ENCODE measurements at regions not wholly inside any gene's neighbourhood (a gene's known extent, or its start where the extent isn't known, plus 50 kb on each side); places are given as distances from the start of the nearest gene placed in this dataset.
A peak's percentile ranks its signal among the peaks of the same experiment; 100 is the strongest.

DNA sequence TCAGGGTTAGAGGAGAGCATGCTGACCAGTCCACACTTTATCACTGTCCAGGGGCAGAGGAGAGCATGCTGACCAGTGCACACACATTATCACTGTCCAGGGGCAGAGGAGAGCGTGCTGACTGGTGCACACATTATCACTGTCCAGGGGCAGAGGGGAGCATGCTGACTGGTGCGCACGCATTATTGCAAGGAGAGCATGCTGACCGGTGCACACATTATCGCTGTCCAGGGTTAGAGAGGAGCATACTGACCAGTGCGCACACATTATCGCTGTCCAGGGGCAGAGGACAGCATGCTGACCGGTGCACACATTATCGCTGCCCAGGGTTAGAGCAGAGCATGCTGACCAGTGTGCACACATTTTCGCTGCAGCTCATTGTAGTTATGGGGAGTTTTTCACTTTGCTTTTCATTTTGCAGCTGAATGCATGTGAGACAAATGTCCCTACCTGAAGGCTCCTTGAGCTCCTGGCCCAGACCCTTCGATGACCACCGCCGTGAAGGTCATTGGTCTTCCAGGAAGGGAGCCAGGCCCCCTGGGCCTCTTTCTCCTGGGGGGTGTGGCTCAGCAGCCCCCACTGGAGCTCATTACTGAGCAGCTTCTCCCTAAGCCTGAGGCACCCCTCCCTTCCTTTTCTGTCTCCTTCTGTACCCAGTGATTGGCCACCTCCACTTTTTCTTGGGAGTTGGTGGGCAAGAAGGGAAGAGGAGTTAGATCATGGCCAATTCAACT, 178.8 kb upstream of the AFDN start:
- TF ChIP-seq POLR2A (IDR thresholded peaks at IDR 0.05), result no peak
- TF ChIP-seq, protein P1, sequence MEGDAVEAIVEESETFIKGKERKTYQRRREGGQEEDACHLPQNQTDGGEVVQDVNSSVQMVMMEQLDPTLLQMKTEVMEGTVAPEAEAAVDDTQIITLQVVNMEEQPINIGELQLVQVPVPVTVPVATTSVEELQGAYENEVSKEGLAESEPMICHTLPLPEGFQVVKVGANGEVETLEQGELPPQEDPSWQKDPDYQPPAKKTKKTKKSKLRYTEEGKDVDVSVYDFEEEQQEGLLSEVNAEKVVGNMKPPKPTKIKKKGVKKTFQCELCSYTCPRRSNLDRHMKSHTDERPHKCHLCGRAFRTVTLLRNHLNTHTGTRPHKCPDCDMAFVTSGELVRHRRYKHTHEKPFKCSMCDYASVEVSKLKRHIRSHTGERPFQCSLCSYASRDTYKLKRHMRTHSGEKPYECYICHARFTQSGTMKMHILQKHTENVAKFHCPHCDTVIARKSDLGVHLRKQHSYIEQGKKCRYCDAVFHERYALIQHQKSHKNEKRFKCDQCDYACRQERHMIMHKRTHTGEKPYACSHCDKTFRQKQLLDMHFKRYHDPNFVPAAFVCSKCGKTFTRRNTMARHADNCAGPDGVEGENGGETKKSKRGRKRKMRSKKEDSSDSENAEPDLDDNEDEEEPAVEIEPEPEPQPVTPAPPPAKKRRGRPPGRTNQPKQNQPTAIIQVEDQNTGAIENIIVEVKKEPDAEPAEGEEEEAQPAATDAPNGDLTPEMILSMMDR (IDR thresholded peaks at IDR 0.05), result no peak
- H3K4me3 ChIP-seq (ENCODE audit: low read depth, poor library complexity, severe bottlenecking), result no peak overlapping the region
- no peak for DNase-seq (ENCODE audit: low spot score in 2 of 2)
- intact Hi-C loops (cut with DNase I; ENCODE audit: low total_unique reads), result no loop called here
- WGBS, 2 donors, result 91 to 93% methylated on average over 13 of the region's 13 CpGs

DNA sequence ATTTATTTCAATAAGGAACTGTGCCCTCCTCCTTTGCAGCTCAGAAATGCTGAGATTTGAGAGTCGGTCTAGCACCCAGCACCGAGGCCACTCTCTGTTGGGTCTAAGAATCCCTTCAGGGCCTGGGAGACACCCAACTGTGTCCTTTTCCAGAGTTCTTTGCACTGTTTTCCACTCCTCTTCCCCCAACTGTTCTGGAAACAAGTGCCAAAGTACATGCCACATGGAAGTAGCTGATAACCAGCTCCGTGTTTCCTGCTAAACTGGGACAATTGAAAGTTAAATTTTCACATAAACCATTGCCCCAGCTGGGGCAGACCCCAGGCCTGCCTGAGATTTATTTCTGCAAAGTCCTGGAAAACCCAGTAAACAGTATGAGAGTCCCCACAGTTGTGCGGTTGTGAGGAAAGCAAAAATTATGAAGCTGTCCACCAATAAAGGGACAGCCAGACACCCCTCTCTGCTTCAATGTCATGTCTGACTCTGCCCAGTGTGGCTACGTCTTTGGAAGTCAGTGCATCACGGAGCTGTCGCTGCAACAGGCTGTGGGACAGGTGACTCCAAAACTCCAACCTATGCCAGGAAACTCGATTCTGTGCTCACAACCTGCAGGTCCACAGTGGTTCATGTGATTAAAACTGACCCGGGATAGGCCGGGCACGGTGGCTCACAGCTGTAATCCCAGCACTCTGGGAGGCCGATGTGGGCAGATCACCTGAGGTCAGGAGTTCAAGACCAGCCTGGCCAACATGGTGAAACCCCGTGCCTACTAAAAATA, 178.0 kb upstream of the AFDN start:
- WGBS, 2 donors, result 86 to 88% methylated on average over 13 of the region's 13 CpGs
- TF ChIP-seq, protein P1 (IDR thresholded peaks at IDR 0.05), result no peak
- no peak for TF ChIP-seq POLR2A (IDR thresholded peaks at IDR 0.05)
- intact Hi-C loops (cut with DNase I; ENCODE audit: low total_unique reads), result no loop called here
- H3K4me3 ChIP-seq (ENCODE audit: low read depth, poor library complexity, severe bottlenecking), result no peak overlapping the region
- no peak for DNase-seq (ENCODE audit: low spot score in 2 of 2)

DNA sequence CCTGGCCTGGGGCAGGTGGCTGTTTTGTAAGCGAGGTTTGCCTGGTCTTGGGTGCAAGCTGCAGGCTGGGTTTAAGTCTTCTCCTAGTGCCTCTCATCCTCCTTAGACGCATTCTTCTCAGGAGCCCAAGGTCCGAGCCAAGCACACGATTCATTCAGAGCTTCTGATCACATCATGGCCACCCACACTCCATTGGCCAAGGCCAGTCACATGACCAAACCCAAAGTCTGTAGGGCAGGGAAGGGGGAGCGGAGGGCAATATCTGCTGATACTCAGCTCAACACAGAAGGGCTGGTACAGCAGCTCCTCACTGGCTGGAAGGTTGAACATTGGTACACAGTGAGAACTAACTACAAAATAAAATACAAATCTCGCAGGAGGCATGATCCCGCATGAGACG, 177.2 kb upstream of the AFDN start:
- TF ChIP-seq POLR2A (IDR thresholded peaks at IDR 0.05), result no peak
- TF ChIP-seq, protein P1 (IDR thresholded peaks at IDR 0.05), result no peak
- WGBS, 2 donors, result 91 to 95% methylated on average over 8 of the region's 8 CpGs
- no peak for DNase-seq (ENCODE audit: low spot score in 2 of 2)
- H3K4me3 ChIP-seq (ENCODE audit: low read depth, poor library complexity, severe bottlenecking), result no peak overlapping the region
- intact Hi-C loops (cut with DNase I; ENCODE audit: low total_unique reads), result no loop called here

DNA sequence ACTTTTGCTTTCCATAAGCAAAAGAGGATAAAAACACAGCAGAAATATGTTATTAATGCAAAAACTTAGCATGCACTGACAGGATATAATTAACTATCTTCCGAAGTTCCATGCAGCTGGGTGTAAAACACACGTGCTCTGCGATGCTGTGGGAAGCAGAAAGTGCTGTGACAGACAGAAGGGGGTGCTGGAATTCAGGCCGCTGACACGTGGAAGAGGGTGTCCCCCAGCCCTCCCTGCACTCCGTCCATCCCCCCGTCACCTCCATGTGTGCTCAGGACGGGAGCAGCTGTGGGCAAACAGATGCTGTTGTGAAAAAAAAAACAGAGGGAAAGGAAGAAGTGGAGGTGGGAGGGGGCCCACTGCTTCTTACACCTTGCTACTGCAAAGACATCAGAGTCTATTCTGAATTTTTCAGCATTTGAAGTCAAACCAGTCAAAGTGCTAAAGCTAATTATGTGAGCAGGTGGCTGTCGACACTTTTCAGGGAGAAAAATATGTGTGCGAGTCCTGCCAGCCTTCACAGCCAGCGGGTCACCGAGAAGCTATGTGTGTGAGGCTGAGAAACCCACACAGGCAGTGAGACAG, 175.9 kb upstream of the AFDN start:
- intact Hi-C loops (cut with DNase I; ENCODE audit: low total_unique reads), result no loop called here
- TF ChIP-seq, protein P1 (IDR thresholded peaks at IDR 0.05), result no peak
- TF ChIP-seq POLR2A (IDR thresholded peaks at IDR 0.05), result no peak
- DNase-seq (ENCODE audit: low spot score in 2 of 2), result no peak
- no peak overlapping the region for H3K4me3 ChIP-seq (ENCODE audit: low read depth, poor library complexity, severe bottlenecking)
- WGBS, 2 donors, result 37 to 44% methylated on average over 12 of the region's 12 CpGs

DNA sequence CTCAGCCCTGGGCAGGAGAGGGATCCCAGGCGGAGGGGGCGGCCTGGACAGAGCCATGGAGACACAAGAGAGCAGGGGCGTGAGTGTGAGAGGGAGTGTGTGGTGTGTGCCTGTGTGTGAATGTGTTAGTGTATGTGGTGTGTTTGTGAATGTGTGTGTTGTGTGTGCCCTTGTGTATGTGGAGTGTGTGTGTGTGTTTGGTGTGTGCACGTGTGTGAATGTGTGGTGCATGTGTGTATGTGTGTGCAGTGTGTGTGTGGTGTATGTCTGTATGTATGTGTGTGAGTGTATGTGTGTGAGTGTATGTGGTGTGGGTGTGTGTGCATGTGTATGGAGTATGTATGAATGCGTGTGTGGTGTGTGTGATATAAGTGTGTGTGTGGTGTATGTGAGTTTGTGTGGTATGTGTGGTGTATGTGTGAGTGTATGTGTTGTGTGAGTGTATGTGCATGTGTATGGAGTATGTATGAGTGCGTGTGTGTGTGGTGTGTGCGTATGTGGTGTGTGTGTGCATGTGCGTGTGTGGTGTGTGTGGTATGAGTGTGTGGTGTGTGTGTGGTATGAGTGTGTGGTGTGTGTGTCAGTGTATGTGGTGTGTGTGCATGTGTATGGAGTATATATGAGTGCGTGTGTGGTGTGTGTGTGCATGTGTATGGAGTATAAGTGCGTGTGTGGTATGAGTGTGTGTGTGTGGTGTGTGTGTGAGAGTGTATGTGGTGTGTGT, 175.2 kb upstream of the AFDN start:
- intact Hi-C loops (cut with DNase I; ENCODE audit: low total_unique reads), result no loop called here
- DNase-seq (ENCODE audit: low spot score in 2 of 2), result no peak
- no peak overlapping the region for H3K4me3 ChIP-seq (ENCODE audit: low read depth, poor library complexity, severe bottlenecking)
- 76% methylated on average over 10 of the region's 10 CpGs for WGBS, 2 donors
- TF ChIP-seq, protein P1 (IDR thresholded peaks at IDR 0.05), result peak in 1 of 3 donors; percentile 45
- TF ChIP-seq POLR2A (IDR thresholded peaks at IDR 0.05), result no peak

All from lower leg skin (tissue), 4 donors.